ENCODE measurements at regions not wholly inside any gene's neighbourhood (a gene's known extent, or its start where the extent isn't known, plus 50 kb on each side); places are given as distances from the start of the nearest gene placed in this dataset.

GRCh38 chr3:21357241-21357640 is 393.8 kb downstream of the ZNF385D start:
- DNase-seq (ENCODE audit: low read depth in 2 of 2) = no peak

- no peak for DNase-seq (ENCODE audit: low read depth in 2 of 2)
These were observed 394.6 kb downstream of the ZNF385D start for GRCh38 chr3:21356402-21356801.

GRCh38 chr3:21345382-21345976 is 405.5 kb downstream of the ZNF385D start:
- DNase-seq (ENCODE audit: low read depth in 2 of 2) = no peak

- no peak for DNase-seq (ENCODE audit: low read depth in 2 of 2)
These were observed 419.2 kb downstream of the ZNF385D start for GRCh38 chr3:21331857-21332256.

- DNase-seq (ENCODE audit: low read depth in 2 of 2) = no peak
These were observed 419.7 kb downstream of the ZNF385D start for GRCh38 chr3:21331321-21331720.

- no peak for DNase-seq (ENCODE audit: low read depth in 2 of 2)
These were observed 420.7 kb downstream of the ZNF385D start for GRCh38 chr3:21330293-21330692.

- DNase-seq (ENCODE audit: low read depth in 2 of 2) = no peak
These were observed 422.2 kb downstream of the ZNF385D start for GRCh38 chr3:21328711-21329390.

GRCh38 chr3:21326704-21327475 is 424.1 kb downstream of the ZNF385D start:
- no peak for DNase-seq (ENCODE audit: low read depth in 2 of 2)

- no peak for DNase-seq (ENCODE audit: low read depth in 2 of 2)
These were observed 436.3 kb downstream of the ZNF385D start for GRCh38 chr3:21314688-21315087.

- no peak for DNase-seq (ENCODE audit: low read depth in 2 of 2)
These were observed 440.1 kb downstream of the ZNF385D start for GRCh38 chr3:21310891-21311290.

- DNase-seq (ENCODE audit: low read depth in 2 of 2) = no peak
These were observed 440.8 kb downstream of the ZNF385D start for GRCh38 chr3:21310161-21310560.

GRCh38 chr3:21297304-21297703 is 453.7 kb downstream of the ZNF385D start:
- DNase-seq (ENCODE audit: low read depth in 2 of 2) = no peak

- no peak for DNase-seq (ENCODE audit: low read depth in 2 of 2)
These were observed 456.2 kb downstream of the ZNF385D start for GRCh38 chr3:21294768-21295167.

- no peak for DNase-seq (ENCODE audit: low read depth in 2 of 2)
These were observed 458.0 kb downstream of the ZNF385D start for GRCh38 chr3:21292971-21293370.

- no peak for DNase-seq (ENCODE audit: low read depth in 2 of 2)
These were observed 460.5 kb downstream of the ZNF385D start for GRCh38 chr3:21290557-21290956.

- DNase-seq (ENCODE audit: low read depth in 2 of 2) = no peak
These were observed 476.9 kb downstream of the ZNF385D start for GRCh38 chr3:21274079-21274571.

- no peak for DNase-seq (ENCODE audit: low read depth in 2 of 2)
These were observed 477.6 kb downstream of the ZNF385D start for GRCh38 chr3:21273259-21274025.

- no peak for DNase-seq (ENCODE audit: low read depth in 2 of 2)
These were observed 479.4 kb downstream of the ZNF385D start for GRCh38 chr3:21271606-21272016.

GRCh38 chr3:21269882-21270281 is 481.1 kb downstream of the ZNF385D start:
- DNase-seq (ENCODE audit: low read depth in 2 of 2) = no peak

GRCh38 chr3:21260507-21260906 is 490.5 kb downstream of the ZNF385D start:
- no peak for DNase-seq (ENCODE audit: low read depth in 2 of 2)

GRCh38 chr3:21259896-21260295 is 491.1 kb downstream of the ZNF385D start:
- DNase-seq (ENCODE audit: low read depth in 2 of 2) = no peak

GRCh38 chr3:21256932-21257331 is 494.1 kb downstream of the ZNF385D start:
- DNase-seq (ENCODE audit: low read depth in 2 of 2) = no peak

Data from activated CD4-positive, alpha-beta T cell treated with anti-CD3 and anti-CD28 coated beads for 24 hours (primary cell).